Neuronal stem cell (in vitro differentiated cells): ENCODE measurements at regions not wholly inside any gene's neighbourhood (a gene's known extent, or its start where the extent isn't known, plus 50 kb on each side); places are given as distances from the start of the nearest gene placed in this dataset.

ENCODE experiments used
- DNase-seq: peaks from one replicate; pipeline ENCODE4 v3.0.0-alpha.2; 2013; ENCODE audit warnings: low spot score
- H2AFZ ChIP-seq: one replicate; pipeline ENCODE4 v1.6.1; 2013; ENCODE audit warnings: mild to moderate bottlenecking, low read length, inconsistent platforms
- H2AK5ac ChIP-seq: 2 replicates; pipeline ENCODE4 v1.6.1; 2013; ENCODE audit warnings: low read depth, mild to moderate bottlenecking, inconsistent platforms, low read length, moderate library complexity, mixed read lengths
- H2BK120ac ChIP-seq: 2 replicates; pipeline ENCODE4 v1.6.1; 2013; ENCODE audit warnings: low read depth, mild to moderate bottlenecking, inconsistent platforms, low read length, moderate library complexity, mixed read lengths
- H2BK12ac ChIP-seq: one replicate; pipeline ENCODE4 v1.6.1; 2013; ENCODE audit warnings: low read length, inconsistent platforms
- H2BK15ac ChIP-seq: 2 replicates; pipeline ENCODE4 v1.6.1; 2013; ENCODE audit warnings: mild to moderate bottlenecking, low read length, inconsistent platforms, mixed read lengths
- H2BK5ac ChIP-seq: one replicate; pipeline ENCODE4 v1.6.1; 2013; ENCODE audit warnings: inconsistent platforms, mild to moderate bottlenecking, low read length, moderate library complexity
- H3K14ac ChIP-seq: one replicate; pipeline ENCODE4 v1.6.1; 2013; ENCODE audit warnings: low read length, inconsistent platforms
- H3K18ac ChIP-seq: 2 replicates; pipeline ENCODE4 v1.6.1; 2013; ENCODE audit warnings: low read length, inconsistent platforms
- H3K23ac ChIP-seq: 2 replicates; pipeline ENCODE4 v1.6.1; 2013; ENCODE audit warnings: low read depth, mild to moderate bottlenecking, mixed read lengths, low read length, inconsistent platforms; ENCODE audit not compliant: poor library complexity
- H3K27ac ChIP-seq: replicated peaks from 3 replicates; pipeline ENCODE4 v1.5.1; 2013; ENCODE audit warnings: low read length, inconsistent platforms
- H3K27me3 ChIP-seq, 3 experiments: 2 replicates each; pipeline ENCODE4 v1.6.1; 2013; ENCODE audit warnings: low read length in 3 of 3, mild to moderate bottlenecking in 2 of 3, inconsistent platforms in 1 of 3, low read depth in 1 of 3, mixed read lengths in 1 of 3, moderate library complexity in 1 of 3; ENCODE audit not compliant: control insufficient read depth in 3 of 3, insufficient read depth in 3 of 3
- H3K36me3 ChIP-seq, 2 donors: replicated peaks in 1 of 2; 2 replicates each; pipeline ENCODE4 v1.6.1; 2013; ENCODE audit warnings: low read length in 2 of 2; ENCODE audit not compliant: control insufficient read depth in 2 of 2, insufficient read depth in 2 of 2
- H3K4ac ChIP-seq: 2 replicates; pipeline ENCODE4 v1.6.1; 2013; ENCODE audit warnings: inconsistent platforms, mild to moderate bottlenecking, low read length, moderate library complexity
- H3K4me1 ChIP-seq, 2 donors: 1 replicate in 1 of 2; 2 replicates in 1 of 2; pipeline ENCODE4 v1.6.1; 2013; ENCODE audit warnings: low read length in 2 of 2, low read depth in 1 of 2; ENCODE audit not compliant: control insufficient read depth in 2 of 2, insufficient read depth in 1 of 2
- H3K4me2 ChIP-seq: one replicate; pipeline ENCODE4 v1.6.1; 2013; ENCODE audit warnings: mild to moderate bottlenecking, low read length, inconsistent platforms; ENCODE audit not compliant: insufficient read depth, poor library complexity, severe bottlenecking
- H3K4me3 ChIP-seq, 2 donors: 2 replicates each; pipeline ENCODE4 v1.5.1; 2013; ENCODE audit warnings: low read length in 2 of 2, mild to moderate bottlenecking in 2 of 2, inconsistent platforms in 1 of 2, moderate library complexity in 1 of 2
- H3K79me1 ChIP-seq: one replicate; pipeline ENCODE4 v1.6.1; 2013; ENCODE audit warnings: low read depth, mild to moderate bottlenecking, inconsistent platforms, low read length, moderate library complexity
- H3K9ac ChIP-seq: one replicate; pipeline ENCODE4 v1.6.1; 2013; ENCODE audit warnings: mild to moderate bottlenecking, low read depth, low read length, inconsistent platforms; ENCODE audit not compliant: poor library complexity
- H3K9me3 ChIP-seq, 2 donors: replicated peaks in 1 of 2; 2 replicates each; pipeline versions ENCODE3 to v1.6.1; 2013; ENCODE audit warnings: low read length in 2 of 2, mild to moderate bottlenecking in 2 of 2, inconsistent platforms in 1 of 2, low read depth in 1 of 2, mixed read lengths in 1 of 2, moderate library complexity in 1 of 2; ENCODE audit not compliant: control insufficient read depth in 2 of 2, insufficient read depth in 1 of 2
- H4K8ac ChIP-seq: one replicate; pipeline ENCODE4 v1.6.1; 2013; ENCODE audit warnings: low read depth, mild to moderate bottlenecking, inconsistent platforms, low read length, moderate library complexity
- H4K91ac ChIP-seq: one replicate; pipeline ENCODE4 v1.6.1; 2013; ENCODE audit warnings: low read length, low read depth, mild to moderate bottlenecking, inconsistent platforms; ENCODE audit not compliant: poor library complexity
- WGBS, 2 donors: extraction: QIAGEN DNeasy Blood & Tissue Kit; methylation state at CpG; one replicate each; pipeline ENCODE4 v1.1.7; 2013; ENCODE audit warnings: missing lambda C conversion rate in 2 of 2, mixed read lengths in 1 of 2; ENCODE audit not compliant: insufficient read length in 2 of 2, insufficient replicate concordance in 1 of 2; ENCODE audit errors: extremely low coverage in 2 of 2; 5-methylcytosine and 5-hydroxymethylcytosine counted together

- no peaks in the 10 kb centered on the region for H3K79me1 ChIP-seq
- no CpG with 5 or more reads among the region's 3 CpGs for WGBS, 2 donors
- H3K14ac ChIP-seq = no peak overlapping the region
- H2AK5ac ChIP-seq = no peak overlapping the region
- H2BK120ac ChIP-seq = no peak overlapping the region
- no peak overlapping the region for H3K18ac ChIP-seq
- H4K8ac ChIP-seq = no peak overlapping the region
- no peak overlapping the region for H3K4ac ChIP-seq
- no peak overlapping the region for H3K9ac ChIP-seq
- no peak overlapping the region for H2AFZ ChIP-seq
- DNase-seq = no peak
- no peaks in the 10 kb centered on the region for H3K9me3 ChIP-seq
- H3K27ac ChIP-seq = no peak overlapping the region
- no peaks in the 10 kb centered on the region for H3K36me3 ChIP-seq
- no peak overlapping the region for H3K4me3 ChIP-seq
- H3K23ac ChIP-seq = no peak overlapping the region
- H2BK5ac ChIP-seq = no peak overlapping the region
- no peak overlapping the region for H2BK15ac ChIP-seq
- no peak overlapping the region for H2BK12ac ChIP-seq
- H3K4me1 ChIP-seq = peaks cover 4 to 6% of the 10 kb centered on the region in 2 donors
- no peak overlapping the region for H4K91ac ChIP-seq
- peaks cover 0 to under 1% (median 0%) of the 10 kb centered on the region in 3 experiments for H3K27me3 ChIP-seq
- no peak overlapping the region for H3K4me2 ChIP-seq
Observed at GRCh38 chr18:5620289-5620688, 76.5 kb upstream of the EPB41L3 start.

GRCh38 chr18:5619376-5619775 lies 75.6 kb upstream of the EPB41L3 start:
- no peaks in the 10 kb centered on the region for H3K4me1 ChIP-seq
- H3K36me3 ChIP-seq = no peaks in the 10 kb centered on the region
- no peak overlapping the region for H3K9ac ChIP-seq
- H4K8ac ChIP-seq = no peak overlapping the region
- no peaks in the 10 kb centered on the region for H3K9me3 ChIP-seq
- H4K91ac ChIP-seq = no peak overlapping the region
- no peak overlapping the region for H2BK5ac ChIP-seq
- no peak overlapping the region for H3K27ac ChIP-seq
- no peak overlapping the region for H3K18ac ChIP-seq
- no peak overlapping the region for H3K14ac ChIP-seq
- H2AK5ac ChIP-seq = no peak overlapping the region
- H2BK120ac ChIP-seq = no peak overlapping the region
- H3K23ac ChIP-seq = no peak overlapping the region
- H3K79me1 ChIP-seq = no peaks in the 10 kb centered on the region
- H2BK12ac ChIP-seq = no peak overlapping the region
- DNase-seq = no peak
- H2AFZ ChIP-seq = no peak overlapping the region
- no peak overlapping the region for H3K4ac ChIP-seq
- no peak overlapping the region for H2BK15ac ChIP-seq
- H3K4me3 ChIP-seq = no peak overlapping the region
- H3K4me2 ChIP-seq = no peak overlapping the region
- no CpG with 5 or more reads among the region's 1 CpG for WGBS, 2 donors
- H3K27me3 ChIP-seq = no peaks in the 10 kb centered on the region

- Histone ChIP-seq H3K14ac (no peak overlapping the region), H3K79me1 (no peaks in the 10 kb centered on the region), H3K36me3 (no peaks in the 10 kb centered on the region), H3K4ac (no peak overlapping the region), H2BK15ac (no peak overlapping the region), H2BK5ac (no peak overlapping the region), H4K91ac (no peak overlapping the region), H3K4me3 (no peak overlapping the region), H2AFZ (no peak overlapping the region), H3K9me3 (no peaks in the 10 kb centered on the region), H3K27me3 (no peaks in the 10 kb centered on the region), H2BK120ac (no peak overlapping the region), H4K8ac (no peak overlapping the region), H3K4me1 (no peaks in the 10 kb centered on the region), H2BK12ac (no peak overlapping the region), H3K18ac (no peak overlapping the region), H3K9ac (no peak overlapping the region), H3K4me2 (no peak overlapping the region), H3K23ac (no peak overlapping the region), H2AK5ac (no peak overlapping the region), H3K27ac (no peak overlapping the region)
- no peak for DNase-seq
- 100% methylated on average over 1 of the region's 6 CpGs; no CpG with 5 or more reads in 1 of the 2 donors for WGBS, 2 donors
Observed at GRCh38 chr18:5618047-5618688, 74.4 kb upstream of the EPB41L3 start.

GRCh38 chr18:5611221-5611620 lies 67.4 kb upstream of the EPB41L3 start:
- Histone ChIP-seq H3K4me2 (no peak overlapping the region), H3K4me1 (no peaks in the 10 kb centered on the region), H2BK120ac (no peak overlapping the region), H2BK15ac (no peak overlapping the region), H2BK12ac (no peak overlapping the region), H3K36me3 (no peaks in the 10 kb centered on the region), H2BK5ac (no peak overlapping the region), H2AFZ (no peak overlapping the region), H3K9me3 (no peaks in the 10 kb centered on the region), H4K8ac (no peak overlapping the region), H3K14ac (no peak overlapping the region), H3K18ac (no peak overlapping the region), H4K91ac (no peak overlapping the region), H3K79me1 (no peaks in the 10 kb centered on the region), H3K27ac (no peak overlapping the region), H2AK5ac (no peak overlapping the region), H3K4me3 (no peak overlapping the region), H3K27me3 (no peaks in the 10 kb centered on the region), H3K9ac (no peak overlapping the region), H3K4ac (no peak overlapping the region), H3K23ac (no peak overlapping the region)
- WGBS, 2 donors = no CpG with 5 or more reads among the region's 4 CpGs
- no peak for DNase-seq
